ENCODE measurements at regions not wholly inside any gene's neighbourhood (a gene's known extent, or its start where the extent isn't known, plus 50 kb on each side); places are given as distances from the start of the nearest gene placed in this dataset.

GRCh38 chr18:59041296-59041695 lies 98.4 kb upstream of the SEC11C start:
- TF ChIP-seq ELF1 (IDR thresholded peaks at IDR 0.05) (no peak), SIN3A (IDR thresholded peaks at IDR 0.05; ENCODE audit: borderline replicate concordance, low read depth, low read length) (no peak)

Measured in SK-N-SH (cell line).